ENCODE measurements at regions not wholly inside any gene's neighbourhood (a gene's known extent, or its start where the extent isn't known, plus 50 kb on each side); places are given as distances from the start of the nearest gene placed in this dataset.

DNA sequence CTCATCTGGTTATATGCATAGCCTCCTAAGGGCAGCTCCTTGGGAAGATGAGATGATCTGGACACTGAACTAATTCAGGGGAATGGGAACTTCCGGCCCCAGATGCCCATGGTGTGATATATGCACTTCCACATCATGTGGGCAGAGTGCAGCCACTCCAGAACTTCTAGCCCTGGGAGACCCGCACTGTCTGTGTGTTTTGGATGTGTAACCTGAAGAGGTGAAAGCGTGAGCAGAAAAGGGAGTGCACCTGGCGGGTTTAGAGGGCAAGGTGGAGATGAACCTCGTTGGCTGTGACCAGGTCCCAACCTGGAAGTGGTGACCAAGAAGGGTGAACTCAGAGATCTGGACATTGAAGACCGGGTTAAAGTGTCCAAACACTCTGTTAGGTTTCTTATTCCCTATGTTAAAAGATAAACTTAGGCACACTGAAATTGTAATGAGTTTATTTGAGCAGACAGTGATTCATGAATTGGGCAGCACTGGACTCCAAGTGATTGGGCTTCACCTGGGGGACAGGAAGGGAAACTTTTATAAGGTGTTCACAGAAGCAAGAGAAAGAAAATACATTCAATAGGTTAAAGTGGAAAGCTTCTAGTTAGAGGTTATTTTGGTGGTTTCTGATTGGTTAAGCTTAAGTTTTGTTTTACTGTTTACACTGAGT, 296.2 kb upstream of the SKOR2 start:
- no peak for DNase-seq (ENCODE audit: low spot score)

DNA sequence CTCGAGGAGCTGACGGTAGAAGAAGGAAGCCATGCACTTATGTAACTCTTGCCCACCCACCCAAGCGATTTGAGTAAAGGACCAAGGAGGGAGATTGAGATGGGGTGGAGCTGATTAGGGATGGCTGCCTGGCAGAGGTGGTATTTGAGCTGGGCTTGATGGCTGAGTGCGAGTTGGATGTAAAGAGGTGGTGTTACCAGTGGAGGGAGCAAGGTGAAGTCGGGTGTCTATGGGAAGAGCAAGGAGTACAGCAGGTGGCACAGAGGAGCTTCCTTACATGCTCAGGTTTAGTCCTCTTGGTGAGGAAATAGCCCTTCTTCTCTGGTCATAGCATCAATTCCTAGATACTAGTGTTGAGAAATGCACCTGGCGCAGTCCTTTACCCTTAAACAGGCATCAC, 294.2 kb upstream of the SKOR2 start:
- no peak for DNase-seq (ENCODE audit: low spot score)

DNA sequence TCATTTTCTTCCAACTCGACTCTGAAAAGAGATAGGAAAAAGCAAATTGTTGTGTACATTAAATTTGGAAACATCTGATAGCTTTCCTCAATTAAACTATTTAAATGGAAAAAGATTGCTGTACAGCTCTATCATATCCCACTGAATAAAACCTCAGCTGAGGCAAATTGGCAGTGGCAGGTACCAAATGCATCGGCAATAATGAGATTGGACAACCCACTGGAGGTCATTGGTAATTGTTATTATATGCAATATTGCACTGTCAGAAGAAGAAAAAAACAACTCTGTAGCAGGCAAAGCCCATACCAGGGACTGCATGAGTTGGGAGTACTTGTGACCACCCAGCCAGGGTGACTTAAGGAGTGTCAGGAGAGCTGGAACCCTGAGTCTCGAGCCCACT, 291.6 kb upstream of the SKOR2 start:
- DNase-seq (ENCODE audit: low spot score) = no peak

DNA sequence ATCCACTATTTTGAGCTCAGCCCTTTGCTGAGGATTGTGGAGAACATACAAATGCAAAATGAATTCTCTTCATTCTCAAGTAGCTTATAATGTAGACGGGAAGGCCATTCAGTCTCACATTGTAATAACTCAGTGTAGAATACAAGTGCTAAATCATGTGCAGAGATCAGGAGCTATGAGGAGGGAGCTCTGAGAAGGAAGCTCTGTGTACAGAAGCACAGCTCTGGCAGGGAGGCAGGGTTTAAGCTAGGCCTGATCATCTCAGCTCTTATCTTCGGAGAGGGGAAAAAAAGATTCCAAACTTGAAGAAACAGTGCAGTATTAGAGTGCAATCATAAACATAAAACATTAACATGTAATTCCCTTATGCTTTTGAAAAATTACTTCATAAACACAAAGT, 291.1 kb upstream of the SKOR2 start:
- DNase-seq (ENCODE audit: low spot score) = peak; percentile 55

DNA sequence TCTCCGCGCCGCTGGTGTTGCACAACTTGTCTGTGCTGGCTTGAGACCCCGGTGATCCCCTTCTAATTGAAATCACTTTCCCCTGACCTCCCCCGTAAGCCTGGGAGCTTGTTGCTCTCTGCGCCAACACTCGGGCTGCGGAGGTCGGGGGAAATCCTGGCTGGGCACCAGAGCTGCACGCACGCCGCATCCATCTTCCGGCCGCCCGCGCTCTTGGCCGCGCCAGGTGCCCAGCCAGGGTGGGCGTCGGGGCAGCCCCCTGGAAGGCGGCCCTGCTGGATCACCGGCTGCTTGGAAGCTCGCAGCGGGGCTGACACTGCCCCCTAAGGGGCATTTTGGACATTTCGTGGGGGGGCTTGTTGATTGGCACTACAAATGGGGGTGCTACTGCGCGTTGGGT, 280.3 kb upstream of the SKOR2 start:
- DNase-seq (ENCODE audit: low spot score) = no peak

DNA sequence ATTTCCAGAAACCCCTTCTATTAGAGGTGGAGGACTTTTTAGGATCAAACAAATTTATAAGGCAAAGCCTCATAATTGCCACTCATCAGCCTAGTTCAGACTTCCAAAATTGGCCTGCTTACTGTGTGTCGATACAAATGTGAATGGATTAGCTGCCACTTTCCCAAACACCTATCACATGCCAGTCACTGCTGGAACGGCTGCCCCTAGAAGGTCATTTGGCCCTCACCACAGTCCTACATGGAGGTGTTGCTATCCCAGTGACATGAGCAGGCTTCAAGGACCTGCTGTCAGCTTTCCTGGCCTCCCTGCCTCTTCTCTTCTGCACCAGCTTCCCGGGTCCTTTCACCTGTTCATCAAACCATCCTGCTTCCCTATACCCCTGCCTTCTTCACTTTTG, 279.2 kb upstream of the SKOR2 start:
- no peak for DNase-seq (ENCODE audit: low spot score)

DNA sequence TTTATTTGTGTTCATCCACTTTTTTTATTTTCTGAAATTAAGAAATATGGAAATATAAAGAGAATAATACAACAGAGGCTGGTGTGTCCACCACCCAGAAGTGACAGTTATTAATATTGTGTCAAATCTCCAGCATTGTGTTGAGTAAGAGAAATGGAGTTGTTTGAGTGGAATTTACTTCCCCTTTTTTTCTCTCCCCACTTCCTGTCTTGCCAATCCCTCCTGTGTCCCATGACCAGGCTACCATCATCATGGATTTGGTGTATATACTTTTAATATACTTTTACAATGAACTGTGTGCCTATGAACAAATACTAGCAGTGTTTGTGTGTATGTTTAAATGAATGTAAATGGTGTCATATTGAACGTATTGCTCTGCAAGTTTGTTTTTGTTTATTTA, 276.9 kb upstream of the SKOR2 start:
- no peak for DNase-seq (ENCODE audit: low spot score)

DNA sequence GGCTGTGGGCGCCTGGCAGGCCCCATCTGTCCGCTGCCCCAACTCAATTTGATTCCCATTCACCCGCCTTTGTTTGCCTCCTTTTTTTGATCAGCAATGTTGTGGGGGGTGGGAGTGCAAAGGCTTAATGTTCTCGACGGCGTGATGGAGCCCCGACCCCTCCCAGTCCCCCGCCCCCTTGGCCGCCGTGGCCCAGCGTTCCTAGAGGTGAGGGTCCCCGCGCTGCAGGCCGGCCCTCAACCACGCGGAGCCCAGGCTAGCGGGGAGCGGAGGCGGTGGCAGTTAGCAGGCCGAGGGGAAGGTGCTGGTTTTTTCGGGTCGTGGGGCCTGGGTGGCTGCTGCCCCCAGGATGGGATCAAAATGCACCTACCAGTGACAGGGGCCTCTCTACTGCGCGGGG, 274.7 kb upstream of the SKOR2 start:
- no peak for DNase-seq (ENCODE audit: low spot score)

DNA sequence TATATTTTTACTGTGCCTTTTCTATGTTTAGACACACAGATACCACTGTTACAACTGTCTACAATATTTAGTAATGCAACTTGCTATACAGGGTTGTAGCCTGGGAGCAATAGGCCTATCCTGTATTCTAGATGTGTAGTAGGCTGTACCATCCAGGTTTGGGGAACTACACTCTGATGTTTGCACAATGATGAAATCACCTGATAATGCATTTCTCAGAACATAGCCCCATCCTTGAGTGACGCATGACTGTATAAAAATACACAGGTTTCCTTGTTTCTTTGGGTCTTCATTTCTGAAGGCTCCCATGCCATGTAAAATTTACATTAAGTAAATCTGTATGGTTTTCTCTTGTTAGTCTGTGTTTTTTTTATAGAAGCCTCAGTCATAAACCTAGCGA, 270.9 kb upstream of the SKOR2 start:
- no peak for DNase-seq (ENCODE audit: low spot score)

DNA sequence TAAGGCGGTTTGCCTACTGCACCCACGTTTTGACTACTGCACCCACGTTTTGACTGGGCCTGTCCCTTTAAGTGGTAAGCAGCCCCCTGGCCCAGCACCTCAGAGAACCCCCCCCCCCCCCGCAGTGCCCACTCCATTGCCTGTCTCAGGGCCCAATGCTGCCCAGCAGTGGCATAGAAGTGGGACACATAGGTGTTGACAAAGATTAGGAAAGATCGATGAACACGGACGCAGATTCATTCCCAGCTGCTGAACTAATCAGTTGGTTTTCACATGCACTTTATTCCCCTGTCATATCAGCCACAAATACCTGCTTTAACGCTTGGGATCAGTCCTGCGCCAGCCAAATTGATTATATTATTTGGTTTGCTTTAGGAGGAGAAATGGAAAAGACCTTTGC, 268.8 kb upstream of the SKOR2 start:
- DNase-seq (ENCODE audit: low spot score) = no peak

DNA sequence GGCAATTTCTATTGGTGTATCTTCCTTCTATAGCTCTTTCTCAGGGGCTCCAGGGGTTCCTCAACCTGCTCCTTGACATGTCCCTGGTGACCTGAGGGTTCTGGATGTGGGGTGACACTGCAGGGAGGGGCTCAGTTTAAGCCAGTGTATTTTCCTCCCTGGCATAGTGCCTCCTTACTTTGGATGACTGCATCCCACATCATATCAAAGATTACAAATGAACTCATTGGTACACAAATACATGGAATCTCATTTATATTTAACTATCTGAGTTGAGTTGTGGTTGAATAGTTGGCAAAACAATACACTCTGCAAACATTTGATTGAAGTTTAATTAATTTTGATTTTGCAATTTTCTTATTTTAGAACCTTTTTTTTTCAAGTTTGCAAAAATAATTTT, 268.2 kb upstream of the SKOR2 start:
- DNase-seq (ENCODE audit: low spot score) = no peak

DNA sequence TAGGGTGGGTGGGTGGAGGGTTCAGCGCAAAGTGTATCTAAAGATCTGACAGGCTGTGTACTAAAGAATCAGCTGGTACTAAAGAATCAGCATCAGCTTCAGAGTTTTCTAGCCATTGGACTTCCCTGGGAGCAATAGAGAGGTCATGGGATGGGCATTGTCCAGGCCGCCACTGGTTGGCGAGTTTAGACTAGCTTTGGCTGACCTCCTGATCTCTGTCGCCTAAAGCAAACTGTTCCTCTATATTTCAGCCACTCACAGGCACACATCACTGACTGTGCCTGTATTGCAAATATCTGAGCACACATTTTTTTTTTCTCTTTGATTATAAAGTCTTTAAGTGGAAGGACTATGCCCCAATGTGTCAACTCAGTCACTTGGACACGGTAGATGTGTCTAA, 267.8 kb upstream of the SKOR2 start:
- no peak for DNase-seq (ENCODE audit: low spot score)

DNA sequence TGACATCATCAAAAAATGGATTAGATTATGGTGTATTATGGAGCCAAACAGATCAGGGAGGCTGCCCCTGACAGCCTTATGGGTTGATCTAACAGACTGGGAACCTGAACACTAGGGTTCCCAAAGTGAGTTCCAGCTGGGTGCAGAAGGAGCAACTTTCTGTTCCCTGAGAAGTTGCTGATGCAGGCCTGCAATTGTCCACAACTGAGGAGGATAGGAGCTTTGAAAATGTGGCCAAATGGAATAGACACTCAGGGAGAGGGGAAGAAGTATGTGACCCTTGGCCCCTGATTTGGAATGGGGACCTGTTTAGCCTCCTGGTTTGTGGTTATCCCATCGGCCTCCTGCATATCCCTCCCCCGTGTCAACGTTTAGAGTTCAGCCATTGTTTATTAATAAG, 262.2 kb upstream of the SKOR2 start:
- DNase-seq (ENCODE audit: low spot score) = no peak

DNA sequence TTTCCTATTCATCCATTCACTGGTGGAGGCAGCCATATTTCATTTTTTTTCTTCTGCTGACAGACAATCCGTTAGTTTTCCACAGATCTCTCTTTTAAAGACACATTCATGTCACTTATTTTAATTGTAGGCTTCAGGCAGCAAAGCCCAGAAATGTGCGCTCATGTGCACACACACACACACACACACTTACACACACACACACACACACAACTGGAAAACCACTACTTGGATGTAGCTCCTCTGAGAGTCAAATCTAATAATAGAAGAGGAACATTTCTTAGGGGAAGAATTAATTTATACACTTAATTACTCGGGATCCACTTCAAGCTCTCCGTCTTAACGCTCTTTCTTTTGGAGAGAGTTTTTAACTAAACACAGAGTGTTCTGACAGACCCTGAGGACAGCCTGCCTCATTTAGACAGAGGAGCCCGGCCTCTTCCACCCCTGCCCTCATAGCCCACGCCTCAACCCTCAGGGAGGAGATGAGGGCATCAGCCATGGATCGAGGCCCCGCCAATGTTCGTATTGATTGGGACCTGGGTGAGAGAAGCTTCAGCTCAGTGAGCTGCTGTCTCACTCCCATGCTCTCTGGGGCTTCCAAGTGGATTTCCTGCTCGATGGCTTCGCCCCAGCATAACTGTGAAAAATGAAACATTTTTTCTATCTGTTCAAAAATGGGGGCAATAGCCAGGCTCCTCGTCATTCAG, 261.4 kb upstream of the SKOR2 start:
- no peak for DNase-seq (ENCODE audit: low spot score)

DNA sequence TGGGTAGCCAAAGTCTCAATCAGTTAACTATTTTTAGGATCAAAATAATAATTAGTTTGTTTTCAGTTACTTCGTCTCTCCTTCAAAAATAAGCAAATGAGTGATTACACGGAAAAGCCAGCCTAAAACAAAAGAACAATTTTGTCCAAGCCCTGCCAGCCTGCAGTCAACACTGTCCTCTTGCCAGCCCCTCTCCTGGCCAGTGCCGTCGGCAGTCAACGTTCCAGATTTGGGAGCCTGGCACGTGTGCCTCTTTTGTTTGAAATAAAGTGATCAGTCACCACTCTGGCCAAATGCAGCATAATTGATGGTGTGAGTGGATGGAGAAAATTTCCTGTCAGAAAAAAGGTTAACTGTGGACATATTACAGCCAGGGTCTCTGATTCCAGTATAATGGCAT, 260.6 kb upstream of the SKOR2 start:
- no peak for DNase-seq (ENCODE audit: low spot score)

DNA sequence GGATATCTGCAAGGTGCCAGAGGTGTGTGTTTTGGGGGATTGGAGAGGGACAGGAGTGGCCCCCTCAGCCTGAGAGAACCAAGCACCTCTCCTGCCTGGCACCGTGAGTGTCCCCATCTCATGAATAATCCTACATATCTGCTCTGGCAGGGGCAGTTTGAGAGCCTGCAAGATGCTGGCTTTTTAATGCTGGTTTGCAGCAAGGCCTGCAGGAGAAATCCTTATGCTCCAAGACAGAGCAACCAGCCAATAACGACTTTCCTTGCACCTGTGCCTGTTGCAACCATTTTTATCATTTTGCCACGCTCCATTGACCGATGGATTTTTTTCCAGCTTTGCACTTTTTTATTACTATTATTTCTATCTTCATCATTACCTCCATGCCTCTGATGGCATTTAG, 259.4 kb upstream of the SKOR2 start:
- DNase-seq (ENCODE audit: low spot score) = no peak

DNA sequence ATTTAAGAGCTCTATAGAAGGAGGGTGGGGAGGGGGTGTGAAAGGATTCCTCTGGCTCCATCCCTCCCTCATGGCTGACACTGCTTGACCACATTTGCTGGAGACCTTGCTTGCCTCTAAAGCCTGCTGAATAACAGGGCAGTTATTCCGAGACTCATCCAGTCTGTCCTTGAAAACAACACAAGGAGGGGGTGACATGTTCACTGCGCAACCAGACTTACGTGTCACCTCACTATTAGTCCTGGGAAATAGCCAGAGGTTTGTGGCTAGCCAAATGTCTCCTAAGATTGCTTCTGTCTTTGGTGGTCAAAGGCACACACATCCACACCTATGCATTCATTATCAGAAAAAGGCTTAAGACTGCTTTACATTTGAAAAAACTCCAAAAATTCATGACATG, 256.2 kb upstream of the SKOR2 start:
- no peak for DNase-seq (ENCODE audit: low spot score)

DNA sequence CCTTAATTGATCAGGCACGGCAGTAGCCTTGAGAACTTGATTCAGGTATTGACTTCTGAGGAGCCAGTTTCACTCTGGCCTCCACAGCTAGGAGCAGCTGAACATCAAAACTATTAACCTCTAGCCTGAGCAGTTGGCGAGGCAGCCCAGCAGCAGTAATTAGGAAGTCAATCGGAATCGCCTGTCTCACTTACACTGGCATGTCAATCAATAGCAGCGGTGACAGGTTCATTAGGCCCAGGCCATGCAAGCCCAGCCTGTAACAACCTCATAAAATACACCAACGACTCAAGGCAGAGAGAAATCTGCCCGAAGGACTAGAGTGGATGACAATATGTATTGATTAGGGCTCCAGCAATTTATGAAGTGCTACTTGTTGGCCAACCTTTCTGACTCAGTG, 255.4 kb upstream of the SKOR2 start:
- DNase-seq (ENCODE audit: low spot score) = no peak

DNA sequence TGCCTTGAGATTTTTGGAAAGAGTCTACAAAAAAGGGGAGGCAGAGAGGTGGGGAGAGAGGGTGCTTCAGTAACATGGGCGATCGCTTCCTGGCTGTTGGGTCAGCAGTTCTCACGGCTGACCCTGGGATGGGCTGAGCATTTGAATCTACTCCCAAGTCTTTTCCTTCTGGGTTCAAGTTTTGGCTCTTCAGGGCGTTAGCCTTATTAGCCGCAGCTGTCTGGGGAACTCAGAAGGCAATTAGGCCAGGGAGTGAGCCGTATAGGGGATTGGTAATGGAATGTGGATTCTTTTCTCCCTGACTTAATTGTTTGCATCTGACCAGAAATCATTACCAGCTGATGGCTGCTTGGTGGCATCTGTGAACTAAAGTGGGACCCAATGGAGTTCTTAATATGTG, 250.5 kb upstream of the SKOR2 start:
- no peak for DNase-seq (ENCODE audit: low spot score)

DNA sequence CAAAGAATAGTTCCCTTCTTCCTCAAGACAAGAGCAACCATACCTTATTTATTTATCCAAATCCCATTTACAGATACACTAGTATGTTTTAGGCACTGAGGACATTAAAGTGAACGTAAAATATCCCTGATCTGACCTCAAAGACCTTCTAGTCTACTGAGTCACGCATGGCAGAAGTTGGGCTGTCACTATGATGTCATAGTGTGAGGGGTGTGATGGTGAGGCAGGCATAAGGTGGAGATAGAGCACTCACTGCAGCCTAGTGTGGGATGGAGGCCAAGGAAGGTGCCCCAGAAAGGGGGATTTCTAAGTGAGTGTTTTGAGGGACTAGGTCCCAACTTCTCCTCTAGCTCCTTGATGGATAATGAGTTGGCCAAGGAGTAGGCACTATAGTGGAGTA, 249.5 kb upstream of the SKOR2 start:
- no peak for DNase-seq (ENCODE audit: low spot score)

DNA sequence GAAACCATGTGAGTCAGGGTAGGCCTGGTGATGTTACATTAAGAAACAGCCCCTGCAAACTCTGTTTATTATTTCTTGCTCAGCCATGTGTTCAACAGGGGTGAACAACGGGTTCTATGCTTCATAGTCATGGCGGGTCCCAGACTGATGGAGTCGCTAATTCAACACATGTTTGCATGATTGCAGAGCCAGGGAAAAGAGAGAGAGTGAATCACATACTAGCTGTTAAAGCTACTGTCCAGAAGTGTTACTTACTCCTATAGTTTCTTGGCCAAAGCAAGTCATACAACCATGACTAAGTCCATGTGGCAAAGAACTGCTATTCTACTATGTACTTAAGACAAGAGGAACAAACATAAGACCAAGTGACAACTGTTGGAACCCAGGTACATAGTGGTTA, 241.2 kb upstream of the SKOR2 start:
- DNase-seq (ENCODE audit: low spot score) = no peak

DNA sequence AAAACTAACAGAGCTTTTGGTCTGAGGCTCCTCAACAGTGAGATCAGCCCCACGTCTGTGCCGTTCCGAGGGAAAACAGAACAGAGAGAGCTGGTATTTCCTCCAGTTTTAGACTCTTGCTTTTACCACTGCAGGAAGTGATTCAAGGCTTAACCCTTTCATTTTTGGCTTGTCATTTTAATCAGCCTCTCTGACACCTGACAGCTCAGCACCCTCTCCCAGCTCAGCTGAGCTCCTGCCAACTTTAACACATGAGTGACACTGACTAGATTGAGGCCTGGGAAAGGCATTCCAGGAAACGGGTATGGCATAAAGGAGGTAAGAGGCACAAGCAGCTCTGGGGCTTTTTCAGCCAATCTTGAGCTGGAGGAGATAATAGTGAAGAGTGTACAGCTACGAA, 239.4 kb upstream of the SKOR2 start:
- DNase-seq (ENCODE audit: low spot score) = no peak

DNA sequence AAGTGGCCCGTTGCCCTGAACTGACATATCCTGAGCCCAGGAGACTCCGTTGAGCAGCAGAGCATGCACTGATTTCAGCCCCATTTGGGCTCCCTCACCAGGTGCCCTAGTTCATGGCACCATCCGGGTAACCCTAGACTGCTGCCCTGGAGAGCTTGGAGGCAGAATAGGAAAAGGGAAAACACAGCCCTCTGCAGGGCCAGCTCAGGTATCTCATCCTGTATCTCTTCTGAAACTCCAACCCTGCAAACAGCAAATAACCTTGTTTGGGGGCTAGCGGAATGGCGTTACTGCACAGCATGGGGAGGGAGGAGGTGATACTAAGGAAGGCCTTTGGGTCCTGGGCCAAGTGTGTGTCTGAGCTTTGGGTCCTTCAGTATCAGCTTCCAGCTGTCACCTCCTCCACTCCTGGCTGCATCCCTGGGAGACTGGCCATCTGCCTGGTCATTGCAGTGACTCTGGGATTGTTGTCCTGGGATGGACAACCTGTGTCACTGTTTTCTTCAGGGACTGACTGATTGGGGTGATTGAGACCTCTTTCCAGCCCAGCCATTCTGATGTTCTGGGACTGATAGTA, 233.8 kb upstream of the SKOR2 start:
- DNase-seq (ENCODE audit: low spot score) = no peak

DNA sequence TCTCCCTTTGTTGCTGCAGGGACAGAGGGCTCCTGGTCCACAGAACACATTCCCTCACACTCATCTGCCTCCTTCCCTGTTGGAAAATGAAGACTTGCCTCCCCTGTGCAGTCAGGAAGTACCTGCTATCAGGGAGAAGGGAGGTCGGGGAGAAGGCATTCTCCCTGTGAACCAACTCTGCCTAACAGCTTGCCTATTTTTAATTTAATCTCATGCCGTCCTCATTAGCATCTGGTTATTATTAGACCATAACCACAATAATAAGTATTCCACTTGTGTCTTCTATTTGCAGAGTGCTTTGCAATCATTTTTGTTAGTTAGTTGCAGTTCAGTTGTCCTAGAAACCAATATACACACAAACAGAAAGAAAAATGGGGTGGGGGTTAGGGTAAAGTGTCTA, 232.6 kb upstream of the SKOR2 start:
- DNase-seq (ENCODE audit: low spot score) = no peak
